SK-N-SH (cell line): ENCODE measurements at regions not wholly inside any gene's neighbourhood (a gene's known extent, or its start where the extent isn't known, plus 50 kb on each side); places are given as distances from the start of the nearest gene placed in this dataset.

Experiments
- CTCF ChIP-seq: fragments of 200-600 bp; sonication (generic); IDR thresholded peaks from 2 replicates; pipeline ENCODE4 v1.6.1; 2017; ENCODE audit warnings: antibody characterized with exemption, mild to moderate bottlenecking, moderate library complexity
- EZH2phosphoT487 ChIP-seq: fragments of 200-600 bp; sonication (generic); IDR thresholded peaks from 2 replicates; pipeline ENCODE4 v1.6.1; 2017; ENCODE audit warnings: low read depth, mixed run types, mild to moderate bottlenecking, antibody characterized with exemption, moderate library complexity, borderline replicate concordance
- JUND ChIP-seq: IDR thresholded peaks from 2 replicates; pipeline ENCODE4 v1.4.0; 2012
- MAX ChIP-seq: IDR thresholded peaks from 2 replicates; pipeline ENCODE4 v1.4.0; 2012; ENCODE audit warnings: low read depth
- MEF2A ChIP-seq: IDR thresholded peaks from 2 replicates; pipeline ENCODE4 v1.4.0; 2012; ENCODE audit warnings: low read depth, borderline replicate concordance
- NRF1 ChIP-seq: IDR thresholded peaks from 2 replicates; pipeline ENCODE4 v1.6.1; 2012; ENCODE audit warnings: low read depth, mild to moderate bottlenecking, low read length
- RAD21 ChIP-seq: IDR thresholded peaks from 2 replicates; pipeline ENCODE4 v1.6.1; 2012; ENCODE audit warnings: mild to moderate bottlenecking, low read length
- SIN3A ChIP-seq: IDR thresholded peaks from 2 replicates; pipeline ENCODE4 v1.6.1; 2012; ENCODE audit warnings: low read depth, mild to moderate bottlenecking, low read length, moderate library complexity, borderline replicate concordance
- TAF1 ChIP-seq: IDR thresholded peaks from 2 replicates; pipeline ENCODE4 v1.6.1; 2012; ENCODE audit warnings: low read depth, mild to moderate bottlenecking, low read length, moderate library complexity, borderline replicate concordance

- no peak for TF ChIP-seq CTCF
- TF ChIP-seq RAD21, result no peak
- no peak for TF ChIP-seq NRF1
- no peak for TF ChIP-seq MEF2A
- no peak for TF ChIP-seq MAX
- no peak for TF ChIP-seq EZH2phosphoT487
- TF ChIP-seq TAF1, result no peak
- no peak for TF ChIP-seq SIN3A
- TF ChIP-seq JUND, result no peak
Observed at GRCh38 chr4:136017556-136017955, 1514.7 kb downstream of the PCDH18 start.
